Stimulated activated CD8-positive, alpha-beta memory T cell treated with anti-CD3 and anti-CD28 coated beads, Interleukin-15, amount 100 ng/mL, for 24 hours (primary cell): ENCODE measurements at regions not wholly inside any gene's neighbourhood (a gene's known extent, or its start where the extent isn't known, plus 50 kb on each side); places are given as distances from the start of the nearest gene placed in this dataset.
A peak's percentile ranks its signal among the peaks of the same experiment; 100 is the strongest.

Experiments
- DNase-seq: peaks from one replicate; pipeline ENCODE4 v3.0.0-alpha.2; 2020; ENCODE audit warnings: low read depth

GRCh38 chr14:100659345-100660001 is 67.2 kb upstream of the DLK1 start:
- no peak for DNase-seq

- no peak for DNase-seq
Measured at GRCh38 chr14:100660498-100660881, 66.2 kb upstream of the DLK1 start.

- DNase-seq: no peak
Measured at GRCh38 chr14:100660882-100661635, 65.6 kb upstream of the DLK1 start.

GRCh38 chr14:100662879-100663760 is 63.6 kb upstream of the DLK1 start:
- peak; percentile 45 for DNase-seq

GRCh38 chr14:100663761-100664052 is 63.0 kb upstream of the DLK1 start:
- no peak for DNase-seq

- no peak for DNase-seq
Measured at GRCh38 chr14:100664231-100664630, 62.5 kb upstream of the DLK1 start.

GRCh38 chr14:100664841-100665510 is 61.7 kb upstream of the DLK1 start:
- no peak for DNase-seq

- no peak for DNase-seq
Measured at GRCh38 chr14:100665511-100666032, 61.1 kb upstream of the DLK1 start.

- DNase-seq: no peak
Measured at GRCh38 chr14:100666403-100666802, 60.3 kb upstream of the DLK1 start.

- no peak for DNase-seq
Measured at GRCh38 chr14:100666851-100667250, 59.8 kb upstream of the DLK1 start.

- no peak for DNase-seq
Measured at GRCh38 chr14:100667656-100668055, 59.0 kb upstream of the DLK1 start.

GRCh38 chr14:100668352-100668751 is 58.3 kb upstream of the DLK1 start:
- no peak for DNase-seq

GRCh38 chr14:100669011-100669412 is 57.7 kb upstream of the DLK1 start:
- no peak for DNase-seq

GRCh38 chr14:100669468-100669867 is 57.2 kb upstream of the DLK1 start:
- DNase-seq: no peak

GRCh38 chr14:100670017-100670752 is 56.5 kb upstream of the DLK1 start:
- no peak for DNase-seq

- no peak for DNase-seq
Measured at GRCh38 chr14:100670753-100671049, 56.0 kb upstream of the DLK1 start.

GRCh38 chr14:100671386-100671901 is 55.2 kb upstream of the DLK1 start:
- DNase-seq: no peak

- no peak for DNase-seq
Measured at GRCh38 chr14:100671906-100672305, 54.8 kb upstream of the DLK1 start.

- DNase-seq: no peak
Measured at GRCh38 chr14:100673085-100673806, 53.4 kb upstream of the DLK1 start.

GRCh38 chr14:100673807-100674154 is 52.9 kb upstream of the DLK1 start:
- no peak for DNase-seq

GRCh38 chr14:100674428-100674827 is 52.3 kb upstream of the DLK1 start:
- DNase-seq: no peak
